ENCODE measurements at regions not wholly inside any gene's neighbourhood (a gene's known extent, or its start where the extent isn't known, plus 50 kb on each side); places are given as distances from the start of the nearest gene placed in this dataset.

GRCh38 chr9:31736581-31737179, 647.8 kb upstream of the ACO1 start:
- H3K9me3 ChIP-seq (ENCODE audit: control insufficient read depth, low read depth, low read length) = no peaks in the 10 kb centered on the region
- no peak overlapping the region for H3K4me2 ChIP-seq (ENCODE audit: control insufficient read depth, extremely low read depth, insufficient read depth, low read depth, low read length)
- no peaks in the 10 kb centered on the region for H3K9me1 ChIP-seq (ENCODE audit: control insufficient read depth, extremely low read depth, insufficient read depth, low read length)
- H2AFZ ChIP-seq (ENCODE audit: control insufficient read depth, low read length) = no peak overlapping the region
- no peak overlapping the region for H3K4me3 ChIP-seq (ENCODE audit: control insufficient read depth in 2 of 3, extremely low read depth in 1 of 3, insufficient read depth in 2 of 3, low read depth in 1 of 3, low read length in 3 of 3)
- TF ChIP-seq CTCF (optimal IDR thresholded peaks at IDR 0.05 in 1 of 3, IDR thresholded peaks at IDR 0.05 in 1 of 3, conservative IDR thresholded peaks at IDR 0.05 in 1 of 3; ENCODE audit: extremely low read depth in 1 of 3, insufficient read depth in 2 of 3, low read length in 3 of 3) (no peak), EZH2 (IDR thresholded peaks at IDR 0.05; ENCODE audit: low read length) (no peak)
- no peaks in the 10 kb centered on the region for H3K27me3 ChIP-seq (ENCODE audit: control insufficient read depth, extremely low read depth, insufficient read depth, low read length)
- FAIRE-seq = no peak
- H4K20me1 ChIP-seq (ENCODE audit: control insufficient read depth, extremely low read depth, insufficient read depth, low read length) = no peaks in the 10 kb centered on the region
- no peaks in the 10 kb centered on the region for H3K36me3 ChIP-seq (ENCODE audit: control insufficient read depth in 2 of 2, extremely low read depth in 1 of 2, insufficient read depth in 2 of 2, low read length in 2 of 2)
- no peaks in the 10 kb centered on the region for H3K79me2 ChIP-seq (ENCODE audit: control insufficient read depth, insufficient read depth, low read length)
- no peak overlapping the region for H3K27ac ChIP-seq (ENCODE audit: control insufficient read depth, insufficient read depth, low read length)
- dilution Hi-C loops (cut with MboI; ENCODE audit: extremely low pct_ligation_motif_present, low sequenced_read_pairs) = no loop called here
- H3K4me1 ChIP-seq (ENCODE audit: control insufficient read depth, extremely low read depth, insufficient read depth, low read length) = no peaks in the 10 kb centered on the region
- no peak for DNase-seq (ENCODE audit: low read depth, low spot score)
- no peak overlapping the region for H3K9ac ChIP-seq (ENCODE audit: control insufficient read depth, extremely low read depth, insufficient read depth, low read length)

GRCh38 chr9:31740705-31741104, 643.7 kb upstream of the ACO1 start:
- Histone ChIP-seq H3K9ac (ENCODE audit: control insufficient read depth, extremely low read depth, insufficient read depth, low read length) (no peak overlapping the region), H2AFZ (ENCODE audit: control insufficient read depth, low read length) (no peak overlapping the region), H3K4me2 (ENCODE audit: control insufficient read depth, extremely low read depth, insufficient read depth, low read depth, low read length) (no peak overlapping the region), H3K27me3 (ENCODE audit: control insufficient read depth, extremely low read depth, insufficient read depth, low read length) (no peaks in the 10 kb centered on the region), H3K9me1 (ENCODE audit: control insufficient read depth, extremely low read depth, insufficient read depth, low read length) (no peaks in the 10 kb centered on the region), H4K20me1 (ENCODE audit: control insufficient read depth, extremely low read depth, insufficient read depth, low read length) (no peaks in the 10 kb centered on the region), H3K4me1 (ENCODE audit: control insufficient read depth, extremely low read depth, insufficient read depth, low read length) (no peaks in the 10 kb centered on the region), H3K4me3 (ENCODE audit: control insufficient read depth in 2 of 3, extremely low read depth in 1 of 3, insufficient read depth in 2 of 3, low read depth in 1 of 3, low read length in 3 of 3) (no peak overlapping the region), H3K9me3 (ENCODE audit: control insufficient read depth, low read depth, low read length) (no peaks in the 10 kb centered on the region), H3K79me2 (ENCODE audit: control insufficient read depth, insufficient read depth, low read length) (no peaks in the 10 kb centered on the region), H3K27ac (ENCODE audit: control insufficient read depth, insufficient read depth, low read length) (no peak overlapping the region), H3K36me3 (ENCODE audit: control insufficient read depth in 2 of 2, extremely low read depth in 1 of 2, insufficient read depth in 2 of 2, low read length in 2 of 2) (no peaks in the 10 kb centered on the region)
- dilution Hi-C loops (cut with MboI; ENCODE audit: extremely low pct_ligation_motif_present, low sequenced_read_pairs) = no loop called here
- FAIRE-seq (no peak), DNase-seq (ENCODE audit: low read depth, low spot score) (no peak)
- TF ChIP-seq CTCF (optimal IDR thresholded peaks at IDR 0.05 in 1 of 3, IDR thresholded peaks at IDR 0.05 in 1 of 3, conservative IDR thresholded peaks at IDR 0.05 in 1 of 3; ENCODE audit: extremely low read depth in 1 of 3, insufficient read depth in 2 of 3, low read length in 3 of 3) (no peak), EZH2 (IDR thresholded peaks at IDR 0.05; ENCODE audit: low read length) (no peak)

Measured in keratinocyte (primary cell).